ENCODE measurements at regions not wholly inside any gene's neighbourhood (a gene's known extent, or its start where the extent isn't known, plus 50 kb on each side); places are given as distances from the start of the nearest gene placed in this dataset.

GRCh38 chr10:78937393-78937792, 131.4 kb upstream of the ZMIZ1 start:
- TF ChIP-seq CTCF (IDR thresholded peaks at IDR 0.05) (no peak), EP300 (IDR thresholded peaks at IDR 0.05) (no peak), POLR2A (IDR thresholded peaks at IDR 0.05) (no peak)

Measured in tibial nerve (tissue), 4 donors.